ENCODE measurements at regions not wholly inside any gene's neighbourhood (a gene's known extent, or its start where the extent isn't known, plus 50 kb on each side); places are given as distances from the start of the nearest gene placed in this dataset.

DNA sequence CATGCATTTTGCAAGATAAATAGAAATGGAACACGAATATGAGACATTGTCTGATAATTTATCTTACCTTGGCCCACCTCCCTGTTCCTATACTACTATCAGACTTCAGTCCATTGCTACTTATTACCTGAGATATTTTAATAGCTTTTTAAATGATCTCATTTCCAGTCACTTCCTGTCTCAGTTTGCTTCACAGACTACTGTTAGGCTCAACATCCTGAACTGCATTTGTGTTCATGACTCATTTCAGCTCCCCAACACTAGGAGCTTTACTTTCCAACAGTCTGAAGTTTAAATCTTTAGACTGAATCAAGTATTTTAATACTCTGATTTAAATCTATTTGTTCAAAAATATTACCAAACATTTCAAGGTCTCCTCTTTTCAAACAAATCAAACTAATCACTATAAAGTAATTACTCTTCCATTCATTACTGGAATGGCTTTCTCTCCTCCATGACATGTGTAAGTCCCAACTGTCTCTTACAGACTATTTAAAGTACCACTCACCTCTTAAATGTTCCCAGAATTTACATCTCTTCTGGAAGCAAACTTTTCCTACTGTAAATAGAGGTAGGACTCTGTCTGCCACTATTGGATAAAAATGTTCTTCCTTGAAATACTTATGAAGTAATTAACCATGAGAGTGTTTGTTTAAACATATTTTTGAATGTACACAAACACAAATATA, 1277.6 kb downstream of the ZPLD1 start:
- in situ Hi-C loops (cut with MboI) (no loop called here), intact Hi-C loops (cut with micrococcal nuclease; ENCODE audit: unreplicated experiment) (no loop called here)
- no peaks in the 10 kb centered on the region for H3K9me3 ChIP-seq (replicated peaks; ENCODE audit: control insufficient read depth, insufficient read depth, low read length)
- no peak overlapping the region for H3K9ac ChIP-seq (ENCODE audit: control insufficient read depth, insufficient read depth, low read length)
- CTCF ChIA-PET, result no interaction called here
- POLR2A ChIA-PET, result no interaction called here
- no TSS peak for BruUV-seq (replicated peaks)
- DNase-seq (ENCODE audit: low read depth, low spot score) (no peak), ATAC-seq (no peak), FAIRE-seq (no peak)
- RAD21 ChIA-PET (ENCODE audit: unreplicated experiment), result no interaction called here
- no peaks in the 10 kb centered on the region for H4K20me1 ChIP-seq (ENCODE audit: control insufficient read depth, insufficient read depth)
- H3K4me2 ChIP-seq (ENCODE audit: control insufficient read depth, insufficient read depth), result no peak overlapping the region
- H3K27ac ChIP-seq (ENCODE audit: control insufficient read depth, insufficient read depth), result no peak overlapping the region
- SMC1A ChIA-PET (ENCODE audit: uncharacterized antibody, unreplicated experiment), result interaction anchor here (0.5 kb wide), 1 partner anchor 1995 kb away, joined by 3 read pairs; no protein-coding TSS in a partner anchor
- H3K4me3 ChIP-seq, result no peak overlapping the region
- H3K4me1 ChIP-seq (ENCODE audit: control insufficient read depth, insufficient read depth, low read length), result no peaks in the 10 kb centered on the region
- TF ChIP-seq CREM (IDR thresholded peaks at IDR 0.05; ENCODE audit: low read depth) (no peak), YBX1 (IDR thresholded peaks at IDR 0.05) (no peak), TBL1XR1 (IDR thresholded peaks at IDR 0.05; ENCODE audit: low read depth, low read length) (no peak), GABPA (IDR thresholded peaks at IDR 0.05; ENCODE audit: low read depth) (no peak), WRNIP1 (IDR thresholded peaks at IDR 0.05; ENCODE audit: borderline replicate concordance, low read depth, low read length) (no peak), POLR2A (IDR thresholded peaks at IDR 0.05; ENCODE audit: low read depth, low read length) (no peak), NFYA (IDR thresholded peaks at IDR 0.05; ENCODE audit: borderline replicate concordance, low read depth, low read length) (no peak), CHD1 (IDR thresholded peaks at IDR 0.05; ENCODE audit: low read depth, low read length) (no peak), SUZ12 (IDR thresholded peaks at IDR 0.05; ENCODE audit: unreplicated experiment) (no peak), HDAC2 (IDR thresholded peaks at IDR 0.05) (no peak), NR2C2 (IDR thresholded peaks at IDR 0.05; ENCODE audit: borderline replicate concordance, control insufficient read depth, insufficient read length, low read depth) (no peak)
- TF ChIP-seq, protein P1, sequence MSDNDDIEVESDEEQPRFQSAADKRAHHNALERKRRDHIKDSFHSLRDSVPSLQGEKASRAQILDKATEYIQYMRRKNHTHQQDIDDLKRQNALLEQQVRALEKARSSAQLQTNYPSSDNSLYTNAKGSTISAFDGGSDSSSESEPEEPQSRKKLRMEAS (IDR thresholded peaks at IDR 0.05; ENCODE audit: low read depth, low read length), result no peak
- TF ChIP-seq, protein P2, sequence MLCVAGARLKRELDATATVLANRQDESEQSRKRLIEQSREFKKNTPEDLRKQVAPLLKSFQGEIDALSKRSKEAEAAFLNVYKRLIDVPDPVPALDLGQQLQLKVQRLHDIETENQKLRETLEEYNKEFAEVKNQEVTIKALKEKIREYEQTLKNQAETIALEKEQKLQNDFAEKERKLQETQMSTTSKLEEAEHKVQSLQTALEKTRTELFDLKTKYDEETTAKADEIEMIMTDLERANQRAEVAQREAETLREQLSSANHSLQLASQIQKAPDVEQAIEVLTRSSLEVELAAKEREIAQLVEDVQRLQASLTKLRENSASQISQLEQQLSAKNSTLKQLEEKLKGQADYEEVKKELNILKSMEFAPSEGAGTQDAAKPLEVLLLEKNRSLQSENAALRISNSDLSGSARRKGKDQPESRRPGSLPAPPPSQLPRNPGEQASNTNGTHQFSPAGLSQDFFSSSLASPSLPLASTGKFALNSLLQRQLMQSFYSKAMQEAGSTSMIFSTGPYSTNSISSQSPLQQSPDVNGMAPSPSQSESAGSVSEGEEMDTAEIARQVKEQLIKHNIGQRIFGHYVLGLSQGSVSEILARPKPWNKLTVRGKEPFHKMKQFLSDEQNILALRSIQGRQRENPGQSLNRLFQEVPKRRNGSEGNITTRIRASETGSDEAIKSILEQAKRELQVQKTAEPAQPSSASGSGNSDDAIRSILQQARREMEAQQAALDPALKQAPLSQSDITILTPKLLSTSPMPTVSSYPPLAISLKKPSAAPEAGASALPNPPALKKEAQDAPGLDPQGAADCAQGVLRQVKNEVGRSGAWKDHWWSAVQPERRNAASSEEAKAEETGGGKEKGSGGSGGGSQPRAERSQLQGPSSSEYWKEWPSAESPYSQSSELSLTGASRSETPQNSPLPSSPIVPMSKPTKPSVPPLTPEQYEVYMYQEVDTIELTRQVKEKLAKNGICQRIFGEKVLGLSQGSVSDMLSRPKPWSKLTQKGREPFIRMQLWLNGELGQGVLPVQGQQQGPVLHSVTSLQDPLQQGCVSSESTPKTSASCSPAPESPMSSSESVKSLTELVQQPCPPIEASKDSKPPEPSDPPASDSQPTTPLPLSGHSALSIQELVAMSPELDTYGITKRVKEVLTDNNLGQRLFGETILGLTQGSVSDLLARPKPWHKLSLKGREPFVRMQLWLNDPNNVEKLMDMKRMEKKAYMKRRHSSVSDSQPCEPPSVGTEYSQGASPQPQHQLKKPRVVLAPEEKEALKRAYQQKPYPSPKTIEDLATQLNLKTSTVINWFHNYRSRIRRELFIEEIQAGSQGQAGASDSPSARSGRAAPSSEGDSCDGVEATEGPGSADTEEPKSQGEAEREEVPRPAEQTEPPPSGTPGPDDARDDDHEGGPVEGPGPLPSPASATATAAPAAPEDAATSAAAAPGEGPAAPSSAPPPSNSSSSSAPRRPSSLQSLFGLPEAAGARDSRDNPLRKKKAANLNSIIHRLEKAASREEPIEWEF (IDR thresholded peaks at IDR 0.05; ENCODE audit: insufficient replicate concordance, low read depth, low read length), result no peak
- 5% methylated on average over 1 of the region's 1 CpG for WGBS (ENCODE audit: insufficient coverage, insufficient replicate concordance, low lambda C conversion rate, missing lambda C conversion rate)
- no peaks in the 10 kb centered on the region for H3K79me2 ChIP-seq (ENCODE audit: control insufficient read depth, insufficient read depth, low read length)
- no peak overlapping the region for H2AFZ ChIP-seq (ENCODE audit: control insufficient read depth, low read depth, low read length)
- no peaks in the 10 kb centered on the region for H3K27me3 ChIP-seq (replicated peaks in 1 of 2; ENCODE audit: control insufficient read depth in 2 of 2, insufficient read depth in 2 of 2, low read length in 1 of 2)
- no peaks in the 10 kb centered on the region for H3K36me3 ChIP-seq (ENCODE audit: control insufficient read depth in 2 of 2, insufficient read depth in 2 of 2, low read length in 1 of 2)
